ENCODE measurements at regions not wholly inside any gene's neighbourhood (a gene's known extent, or its start where the extent isn't known, plus 50 kb on each side); places are given as distances from the start of the nearest gene placed in this dataset.

DNA sequence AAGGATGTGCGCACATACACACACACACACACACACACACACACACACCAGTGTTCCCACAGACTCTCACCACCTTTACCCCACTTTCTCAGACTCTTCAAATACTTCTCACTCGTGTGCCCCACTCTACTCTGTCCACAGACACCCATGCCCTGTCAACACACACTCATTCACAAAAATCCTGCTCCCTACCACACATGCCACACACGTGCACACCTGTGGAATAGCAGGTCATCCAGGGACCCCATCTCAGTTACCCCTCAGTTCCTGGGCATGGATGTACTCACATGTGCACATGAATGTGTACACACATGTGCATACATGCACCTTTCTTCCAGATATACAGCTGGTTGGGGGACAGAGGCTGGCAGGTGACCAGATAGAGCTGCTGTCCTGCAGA lies 142.9 kb downstream of the EMX2 start:
- CTCF ChIA-PET: interaction anchor here (0.5 kb wide), 1 partner anchor 10 kb away, joined by 3 read pairs; no protein-coding TSS in a partner anchor
- Histone ChIP-seq H3K9me3 (ENCODE audit: control insufficient read depth, insufficient read depth, low read depth, low read length) (no peaks in the 10 kb centered on the region), H3K27ac (ENCODE audit: extremely low read depth, low read depth, low read length) (no peak overlapping the region), H3K4me3 (ENCODE audit: low read depth, low read length) (no peak overlapping the region), H3K36me3 (ENCODE audit: control insufficient read depth in 2 of 2, insufficient read depth in 1 of 2, low read length in 2 of 2) (no peaks in the 10 kb centered on the region), H3K4me1 (ENCODE audit: control insufficient read depth, insufficient read depth, low read length) (no peaks in the 10 kb centered on the region)
- TF ChIP-seq ZNF423 (tag by site-specific recombination; IDR thresholded peaks at IDR 0.05): no peak
- TF ChIP-seq BCL11B (tag by site-specific recombination; IDR thresholded peaks at IDR 0.05; ENCODE audit: low read depth): no peak
- peak; percentile 62; the same call in 1 of the 2 replicates for TF ChIP-seq SCRT2 (tag by site-specific recombination; IDR thresholded peaks at IDR 0.05)
- TF ChIP-seq, protein P1, sequence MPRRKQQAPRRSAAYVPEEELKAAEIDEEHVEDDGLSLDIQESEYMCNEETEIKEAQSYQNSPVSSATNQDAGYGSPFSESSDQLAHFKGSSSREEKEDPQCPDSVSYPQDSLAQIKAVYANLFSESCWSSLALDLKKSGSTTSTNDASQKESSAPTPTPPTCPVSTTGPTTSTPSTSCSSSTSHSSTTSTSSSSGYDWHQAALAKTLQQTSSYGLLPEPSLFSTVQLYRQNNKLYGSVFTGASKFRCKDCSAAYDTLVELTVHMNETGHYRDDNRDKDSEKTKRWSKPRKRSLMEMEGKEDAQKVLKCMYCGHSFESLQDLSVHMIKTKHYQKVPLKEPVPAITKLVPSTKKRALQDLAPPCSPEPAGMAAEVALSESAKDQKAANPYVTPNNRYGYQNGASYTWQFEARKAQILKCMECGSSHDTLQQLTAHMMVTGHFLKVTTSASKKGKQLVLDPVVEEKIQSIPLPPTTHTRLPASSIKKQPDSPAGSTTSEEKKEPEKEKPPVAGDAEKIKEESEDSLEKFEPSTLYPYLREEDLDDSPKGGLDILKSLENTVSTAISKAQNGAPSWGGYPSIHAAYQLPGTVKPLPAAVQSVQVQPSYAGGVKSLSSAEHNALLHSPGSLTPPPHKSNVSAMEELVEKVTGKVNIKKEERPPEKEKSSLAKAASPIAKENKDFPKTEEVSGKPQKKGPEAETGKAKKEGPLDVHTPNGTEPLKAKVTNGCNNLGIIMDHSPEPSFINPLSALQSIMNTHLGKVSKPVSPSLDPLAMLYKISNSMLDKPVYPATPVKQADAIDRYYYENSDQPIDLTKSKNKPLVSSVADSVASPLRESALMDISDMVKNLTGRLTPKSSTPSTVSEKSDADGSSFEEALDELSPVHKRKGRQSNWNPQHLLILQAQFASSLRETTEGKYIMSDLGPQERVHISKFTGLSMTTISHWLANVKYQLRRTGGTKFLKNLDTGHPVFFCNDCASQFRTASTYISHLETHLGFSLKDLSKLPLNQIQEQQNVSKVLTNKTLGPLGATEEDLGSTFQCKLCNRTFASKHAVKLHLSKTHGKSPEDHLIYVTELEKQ (tag by site-specific recombination; IDR thresholded peaks at IDR 0.05; ENCODE audit: borderline replicate concordance): no peak
- TF ChIP-seq ZFP37 (tag by site-specific recombination; IDR thresholded peaks at IDR 0.05): no peak
- TF ChIP-seq ZNF157 (tag by site-specific recombination; IDR thresholded peaks at IDR 0.05): no peak
- no peak for TF ChIP-seq ZNF544 (tag by site-specific recombination; IDR thresholded peaks at IDR 0.05)
- no peak for TF ChIP-seq ZNF785 (tag by site-specific recombination; IDR thresholded peaks at IDR 0.05)
- TF ChIP-seq SCRT1 (tag by site-specific recombination; IDR thresholded peaks at IDR 0.05; ENCODE audit: borderline replicate concordance): peak; percentile 82
- no peak for TF ChIP-seq ZFP69B (tag by site-specific recombination; IDR thresholded peaks at IDR 0.05)
- TF ChIP-seq ZNF174 (tag by site-specific recombination; IDR thresholded peaks at IDR 0.05): no peak
- TF ChIP-seq, protein P2, sequence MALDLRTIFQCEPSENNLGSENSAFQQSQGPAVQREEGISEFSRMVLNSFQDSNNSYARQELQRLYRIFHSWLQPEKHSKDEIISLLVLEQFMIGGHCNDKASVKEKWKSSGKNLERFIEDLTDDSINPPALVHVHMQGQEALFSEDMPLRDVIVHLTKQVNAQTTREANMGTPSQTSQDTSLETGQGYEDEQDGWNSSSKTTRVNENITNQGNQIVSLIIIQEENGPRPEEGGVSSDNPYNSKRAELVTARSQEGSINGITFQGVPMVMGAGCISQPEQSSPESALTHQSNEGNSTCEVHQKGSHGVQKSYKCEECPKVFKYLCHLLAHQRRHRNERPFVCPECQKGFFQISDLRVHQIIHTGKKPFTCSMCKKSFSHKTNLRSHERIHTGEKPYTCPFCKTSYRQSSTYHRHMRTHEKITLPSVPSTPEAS (tag by site-specific recombination; IDR thresholded peaks at IDR 0.05): peak; percentile 40; the same call in 1 of the 2 replicates
- no peak for TF ChIP-seq ZNF302 (tag by site-specific recombination; IDR thresholded peaks at IDR 0.05; ENCODE audit: low read depth)
- TF ChIP-seq ZNF324 (tag by site-specific recombination; IDR thresholded peaks at IDR 0.05): no peak
- TF ChIP-seq, protein P3, sequence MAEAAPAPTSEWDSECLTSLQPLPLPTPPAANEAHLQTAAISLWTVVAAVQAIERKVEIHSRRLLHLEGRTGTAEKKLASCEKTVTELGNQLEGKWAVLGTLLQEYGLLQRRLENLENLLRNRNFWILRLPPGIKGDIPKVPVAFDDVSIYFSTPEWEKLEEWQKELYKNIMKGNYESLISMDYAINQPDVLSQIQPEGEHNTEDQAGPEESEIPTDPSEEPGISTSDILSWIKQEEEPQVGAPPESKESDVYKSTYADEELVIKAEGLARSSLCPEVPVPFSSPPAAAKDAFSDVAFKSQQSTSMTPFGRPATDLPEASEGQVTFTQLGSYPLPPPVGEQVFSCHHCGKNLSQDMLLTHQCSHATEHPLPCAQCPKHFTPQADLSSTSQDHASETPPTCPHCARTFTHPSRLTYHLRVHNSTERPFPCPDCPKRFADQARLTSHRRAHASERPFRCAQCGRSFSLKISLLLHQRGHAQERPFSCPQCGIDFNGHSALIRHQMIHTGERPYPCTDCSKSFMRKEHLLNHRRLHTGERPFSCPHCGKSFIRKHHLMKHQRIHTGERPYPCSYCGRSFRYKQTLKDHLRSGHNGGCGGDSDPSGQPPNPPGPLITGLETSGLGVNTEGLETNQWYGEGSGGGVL (tag by site-specific recombination; IDR thresholded peaks at IDR 0.05): no peak
- POLR2A ChIA-PET: interaction anchor here (0.5 kb wide), 1 partner anchor 142 kb away, joined by 3 read pairs; no protein-coding TSS in a partner anchor

DNA sequence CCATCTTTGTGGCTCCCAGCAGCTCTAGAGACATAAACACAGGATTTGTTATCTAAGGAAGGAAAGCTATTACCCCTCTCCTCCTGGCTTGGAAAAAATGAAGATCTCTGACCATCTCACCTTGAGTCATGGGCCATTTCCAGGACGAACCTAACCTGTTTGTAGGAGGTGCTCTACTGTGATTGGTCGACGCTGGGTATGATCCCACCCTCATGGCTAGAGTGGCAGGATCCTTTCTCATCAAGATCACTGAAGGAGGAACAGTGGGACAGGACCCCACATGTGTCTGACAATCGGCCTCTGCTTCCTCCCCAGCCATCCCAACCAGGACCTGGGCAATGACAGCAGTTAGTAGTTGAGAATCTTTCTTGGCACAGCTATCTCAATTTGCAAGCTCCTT lies 144.1 kb downstream of the EMX2 start:
- Histone ChIP-seq H3K4me1 (ENCODE audit: control insufficient read depth, insufficient read depth, low read length) (no peaks in the 10 kb centered on the region), H3K27ac (ENCODE audit: extremely low read depth, low read depth, low read length) (no peak overlapping the region), H3K36me3 (ENCODE audit: control insufficient read depth in 2 of 2, insufficient read depth in 1 of 2, low read length in 2 of 2) (no peaks in the 10 kb centered on the region), H3K9me3 (ENCODE audit: control insufficient read depth, insufficient read depth, low read depth, low read length) (no peaks in the 10 kb centered on the region), H3K4me3 (ENCODE audit: low read depth, low read length) (no peak overlapping the region)
- ChIA-PET POLR2A (no interaction called here), CTCF (interaction anchor here (1.1 to 2.4 kb wide), 2 partner anchors 149 to 190 kb away, joined by 6 to 13 read pairs; no protein-coding TSS in a partner anchor)
- TF ChIP-seq, protein P4, sequence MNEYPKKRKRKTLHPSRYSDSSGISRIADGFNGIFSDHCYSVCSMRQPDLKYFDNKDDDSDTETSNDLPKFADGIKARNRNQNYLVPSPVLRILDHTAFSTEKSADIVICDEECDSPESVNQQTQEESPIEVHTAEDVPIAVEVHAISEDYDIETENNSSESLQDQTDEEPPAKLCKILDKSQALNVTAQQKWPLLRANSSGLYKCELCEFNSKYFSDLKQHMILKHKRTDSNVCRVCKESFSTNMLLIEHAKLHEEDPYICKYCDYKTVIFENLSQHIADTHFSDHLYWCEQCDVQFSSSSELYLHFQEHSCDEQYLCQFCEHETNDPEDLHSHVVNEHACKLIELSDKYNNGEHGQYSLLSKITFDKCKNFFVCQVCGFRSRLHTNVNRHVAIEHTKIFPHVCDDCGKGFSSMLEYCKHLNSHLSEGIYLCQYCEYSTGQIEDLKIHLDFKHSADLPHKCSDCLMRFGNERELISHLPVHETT (tag by site-specific recombination; IDR thresholded peaks at IDR 0.05): no peak
- TF ChIP-seq ZNF292 (tag by site-specific recombination; IDR thresholded peaks at IDR 0.05; ENCODE audit: borderline replicate concordance, low read depth): no peak
- TF ChIP-seq ZNF394 (tag by site-specific recombination; IDR thresholded peaks at IDR 0.05; ENCODE audit: borderline replicate concordance): no peak
- TF ChIP-seq, protein P5, sequence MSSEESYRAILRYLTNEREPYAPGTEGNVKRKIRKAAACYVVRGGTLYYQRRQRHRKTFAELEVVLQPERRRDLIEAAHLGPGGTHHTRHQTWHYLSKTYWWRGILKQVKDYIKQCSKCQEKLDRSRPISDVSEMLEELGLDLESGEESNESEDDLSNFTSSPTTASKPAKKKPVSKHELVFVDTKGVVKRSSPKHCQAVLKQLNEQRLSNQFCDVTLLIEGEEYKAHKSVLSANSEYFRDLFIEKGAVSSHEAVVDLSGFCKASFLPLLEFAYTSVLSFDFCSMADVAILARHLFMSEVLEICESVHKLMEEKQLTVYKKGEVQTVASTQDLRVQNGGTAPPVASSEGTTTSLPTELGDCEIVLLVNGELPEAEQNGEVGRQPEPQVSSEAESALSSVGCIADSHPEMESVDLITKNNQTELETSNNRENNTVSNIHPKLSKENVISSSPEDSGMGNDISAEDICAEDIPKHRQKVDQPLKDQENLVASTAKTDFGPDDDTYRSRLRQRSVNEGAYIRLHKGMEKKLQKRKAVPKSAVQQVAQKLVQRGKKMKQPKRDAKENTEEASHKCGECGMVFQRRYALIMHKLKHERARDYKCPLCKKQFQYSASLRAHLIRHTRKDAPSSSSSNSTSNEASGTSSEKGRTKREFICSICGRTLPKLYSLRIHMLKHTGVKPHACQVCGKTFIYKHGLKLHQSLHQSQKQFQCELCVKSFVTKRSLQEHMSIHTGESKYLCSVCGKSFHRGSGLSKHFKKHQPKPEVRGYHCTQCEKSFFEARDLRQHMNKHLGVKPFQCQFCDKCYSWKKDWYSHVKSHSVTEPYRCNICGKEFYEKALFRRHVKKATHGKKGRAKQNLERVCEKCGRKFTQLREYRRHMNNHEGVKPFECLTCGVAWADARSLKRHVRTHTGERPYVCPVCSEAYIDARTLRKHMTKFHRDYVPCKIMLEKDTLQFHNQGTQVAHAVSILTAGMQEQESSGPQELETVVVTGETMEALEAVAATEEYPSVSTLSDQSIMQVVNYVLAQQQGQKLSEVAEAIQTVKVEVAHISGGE (tag by site-specific recombination; conservative IDR thresholded peaks at IDR 0.05; ENCODE audit: low read depth): no peak
- TF ChIP-seq ZNF654 (tag by site-specific recombination; IDR thresholded peaks at IDR 0.05; ENCODE audit: low read depth): no peak
